Vagina (tissue), 2 donors: ENCODE measurements at regions not wholly inside any gene's neighbourhood (a gene's known extent, or its start where the extent isn't known, plus 50 kb on each side); places are given as distances from the start of the nearest gene placed in this dataset.

Experiments
- CTCF ChIP-seq, 3 experiments: fragments of 450-650 bp in 2 of 3; fragments of 200-600 bp in 1 of 3; sonication (generic) in 1 of 3; IDR thresholded peaks; one replicate each; pipeline ENCODE4 v1.5.1; 2017 to 2019; ENCODE audit warnings: antibody characterized with exemption in 3 of 3, mild to moderate bottlenecking in 2 of 3, moderate library complexity in 2 of 3
- POLR2AphosphoS5 ChIP-seq, 2 donors: sonication (generic); formaldehyde crosslinking; IDR thresholded peaks; one replicate each; pipeline ENCODE4 v1.9.0; 2017; ENCODE audit warnings: antibody characterized with exemption in 2 of 2, mild to moderate bottlenecking in 2 of 2, low read depth in 1 of 2; ENCODE audit not compliant: insufficient read depth in 1 of 2

GRCh38 chr5:92896722-92897121 lies 684.3 kb downstream of the NR2F1-AS1 start:
- no peak for TF ChIP-seq CTCF (IDR thresholded peaks at IDR 0.05)
- no peak for TF ChIP-seq POLR2AphosphoS5 (IDR thresholded peaks at IDR 0.05; ENCODE audit: insufficient read depth in 1 of 2, low read depth in 1 of 2)
